Cardiac fibroblast (primary cell): ENCODE measurements at regions not wholly inside any gene's neighbourhood (a gene's known extent, or its start where the extent isn't known, plus 50 kb on each side); places are given as distances from the start of the nearest gene placed in this dataset.

Experiments
- DNase-seq, 2 donors: peaks; one replicate each; pipeline versions ENCODE4 v3.0.0 to v3.0.0-alpha.2; 2010; ENCODE audit warnings: low read depth in 2 of 2
- H3K4me3 ChIP-seq, 2 donors: replicated peaks in 1 of 2; 1 replicate in 1 of 2; 2 replicates in 1 of 2; pipeline ENCODE4 v1.5.1; 2011; ENCODE audit warnings: low read depth in 2 of 2, low read length in 2 of 2, mild to moderate bottlenecking in 2 of 2, moderate library complexity in 1 of 2
- TF ChIP-seq, protein P1 (sequence below): IDR thresholded peaks from one replicate; pipeline ENCODE4 v1.5.1; 2011; ENCODE audit warnings: low read depth, mild to moderate bottlenecking, low read length, inconsistent platforms

GRCh38 chr9:84439250-84439649 is 98.7 kb upstream of the SLC28A3 start:
- TF ChIP-seq, protein P1, sequence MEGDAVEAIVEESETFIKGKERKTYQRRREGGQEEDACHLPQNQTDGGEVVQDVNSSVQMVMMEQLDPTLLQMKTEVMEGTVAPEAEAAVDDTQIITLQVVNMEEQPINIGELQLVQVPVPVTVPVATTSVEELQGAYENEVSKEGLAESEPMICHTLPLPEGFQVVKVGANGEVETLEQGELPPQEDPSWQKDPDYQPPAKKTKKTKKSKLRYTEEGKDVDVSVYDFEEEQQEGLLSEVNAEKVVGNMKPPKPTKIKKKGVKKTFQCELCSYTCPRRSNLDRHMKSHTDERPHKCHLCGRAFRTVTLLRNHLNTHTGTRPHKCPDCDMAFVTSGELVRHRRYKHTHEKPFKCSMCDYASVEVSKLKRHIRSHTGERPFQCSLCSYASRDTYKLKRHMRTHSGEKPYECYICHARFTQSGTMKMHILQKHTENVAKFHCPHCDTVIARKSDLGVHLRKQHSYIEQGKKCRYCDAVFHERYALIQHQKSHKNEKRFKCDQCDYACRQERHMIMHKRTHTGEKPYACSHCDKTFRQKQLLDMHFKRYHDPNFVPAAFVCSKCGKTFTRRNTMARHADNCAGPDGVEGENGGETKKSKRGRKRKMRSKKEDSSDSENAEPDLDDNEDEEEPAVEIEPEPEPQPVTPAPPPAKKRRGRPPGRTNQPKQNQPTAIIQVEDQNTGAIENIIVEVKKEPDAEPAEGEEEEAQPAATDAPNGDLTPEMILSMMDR, result no peak
- DNase-seq, result peak; percentile 9 to 29
- no peak overlapping the region for H3K4me3 ChIP-seq

GRCh38 chr9:84442712-84443111 is 102.2 kb upstream of the SLC28A3 start:
- DNase-seq, result no peak
- TF ChIP-seq, protein P1, result no peak
- no peak overlapping the region for H3K4me3 ChIP-seq

DNA sequence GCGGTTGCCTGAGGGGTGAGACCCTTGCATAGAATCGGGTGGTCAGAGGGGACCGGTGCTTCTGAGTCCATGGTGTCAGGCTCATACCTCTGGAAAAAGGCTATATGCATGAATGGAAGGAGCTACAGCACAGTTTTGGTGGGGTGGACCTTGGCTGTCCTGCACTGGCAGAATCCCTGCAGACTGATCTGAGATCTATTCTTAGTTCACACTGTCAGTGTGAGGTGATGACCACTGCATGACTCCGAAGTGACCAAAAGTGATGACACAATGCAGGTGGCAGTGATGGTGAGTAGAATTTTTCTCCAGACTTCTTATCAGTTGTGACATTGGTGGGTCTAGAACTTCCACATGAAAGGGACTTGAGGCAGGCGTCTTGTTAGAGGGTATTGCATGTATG is 105.2 kb upstream of the SLC28A3 start:
- H3K4me3 ChIP-seq, result no peak overlapping the region
- TF ChIP-seq, protein P1, result no peak
- no peak for DNase-seq

DNA sequence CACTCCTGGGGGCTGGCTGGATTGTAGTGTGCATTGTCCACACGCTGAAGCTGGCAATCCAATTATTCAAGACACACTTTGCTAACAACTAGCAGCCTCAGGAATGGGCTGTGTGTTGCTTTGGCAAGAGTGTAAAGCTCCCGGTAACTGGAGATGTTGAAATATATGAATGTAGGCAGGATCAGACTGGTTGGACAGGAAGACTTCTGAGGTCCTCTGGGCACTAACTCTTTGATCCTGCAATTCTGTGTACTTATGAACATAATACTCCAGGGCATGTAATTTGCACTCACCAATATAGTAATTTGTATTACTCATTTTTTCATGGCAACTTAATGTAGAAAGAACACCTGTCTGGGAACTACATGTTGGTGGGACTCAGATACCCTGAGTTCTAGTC is 106.7 kb upstream of the SLC28A3 start:
- TF ChIP-seq, protein P1, result no peak
- DNase-seq, result no peak
- no peak overlapping the region for H3K4me3 ChIP-seq

GRCh38 chr9:84450029-84450428 is 109.5 kb upstream of the SLC28A3 start:
- H3K4me3 ChIP-seq, result no peak overlapping the region
- TF ChIP-seq, protein P1, result no peak

GRCh38 chr9:84456527-84456926 is 116.0 kb upstream of the SLC28A3 start:
- TF ChIP-seq, protein P1, result no peak
- DNase-seq, result no peak

More at GRCh38 chr9:84450029-84450428, 109.5 kb upstream of the SLC28A3 start:
- no peak for DNase-seq

GRCh38 chr9:84460695-84461094 is 120.1 kb upstream of the SLC28A3 start:
- H3K4me3 ChIP-seq, result no peak overlapping the region
- DNase-seq, result no peak
- TF ChIP-seq, protein P1, result no peak

More at GRCh38 chr9:84456527-84456926, 116.0 kb upstream of the SLC28A3 start:
- H3K4me3 ChIP-seq, result no peak overlapping the region
